Lower leg skin (tissue), 4 donors: ENCODE measurements at regions not wholly inside any gene's neighbourhood (a gene's known extent, or its start where the extent isn't known, plus 50 kb on each side); places are given as distances from the start of the nearest gene placed in this dataset.

ENCODE experiments used
- DNase-seq, 2 donors: peaks; one replicate each; pipeline ENCODE4 v3.0.0-alpha.2; 2019; ENCODE audit warnings: low spot score in 2 of 2
- H3K4me3 ChIP-seq: fragments of 200-600 bp; sonication (generic); 2 replicates; pipeline ENCODE4 v1.5.1; 2017; ENCODE audit warnings: mild to moderate bottlenecking, low read depth; ENCODE audit not compliant: poor library complexity, severe bottlenecking
- CTCF ChIP-seq, 3 donors: fragments of 450-650 bp; IDR thresholded peaks; one replicate each; pipeline ENCODE4 v1.5.1; 2016; ENCODE audit warnings: antibody characterized with exemption in 3 of 3, mild to moderate bottlenecking in 3 of 3, moderate library complexity in 2 of 3
- POLR2A ChIP-seq, 2 donors: fragments of 450-650 bp; IDR thresholded peaks; one replicate each; pipeline ENCODE4 v1.6.1; 2016 to 2017; ENCODE audit warnings: antibody characterized with exemption in 2 of 2, mild to moderate bottlenecking in 1 of 2, moderate library complexity in 1 of 2
- WGBS, 2 donors: methylation state at CpG; one replicate each; pipeline ENCODE4 v1.1.5; 2018; 5-methylcytosine and 5-hydroxymethylcytosine counted together
- intact Hi-C: fragments of 100-400 bp; cut with DNase I; formaldehyde crosslinking; loops from one replicate; pipeline ENCODE4 v1.15.0; 2023; ENCODE audit warnings: low total_unique reads

GRCh38 chr4:136731025-136731424 lies 801.3 kb downstream of the PCDH18 start:
- DNase-seq = no peak

GRCh38 chr4:136725286-136726081 lies 806.8 kb downstream of the PCDH18 start:
- TF ChIP-seq POLR2A (IDR thresholded peaks at IDR 0.05) (no peak), CTCF (IDR thresholded peaks at IDR 0.05) (no peak)
- intact Hi-C loops = no loop called here
- H3K4me3 ChIP-seq = no peak overlapping the region
- WGBS, 2 donors = 77 to 82% methylated on average over 4 of the region's 4 CpGs
- no peak for DNase-seq

More at GRCh38 chr4:136731025-136731424, 801.3 kb downstream of the PCDH18 start:
- intact Hi-C loops = no loop called here
- H3K4me3 ChIP-seq = no peak overlapping the region
- TF ChIP-seq CTCF (IDR thresholded peaks at IDR 0.05) (no peak), POLR2A (IDR thresholded peaks at IDR 0.05) (no peak)

- intact Hi-C loops = no loop called here
- H3K4me3 ChIP-seq = no peak overlapping the region
- no peak for DNase-seq
- no peak for TF ChIP-seq POLR2A (IDR thresholded peaks at IDR 0.05)
- no peak for TF ChIP-seq CTCF (IDR thresholded peaks at IDR 0.05)
- WGBS, 2 donors = 12 to 15% methylated on average over 1 of the region's 1 CpG
Measured at GRCh38 chr4:136713140-136713539, 819.2 kb downstream of the PCDH18 start.

GRCh38 chr4:136709897-136710296 lies 822.4 kb downstream of the PCDH18 start:
- no peak for DNase-seq
- intact Hi-C loops = no loop called here
- WGBS, 2 donors = 64 to 84% methylated on average over 1 of the region's 1 CpG
- no peak for TF ChIP-seq CTCF (IDR thresholded peaks at IDR 0.05)
- no peak for TF ChIP-seq POLR2A (IDR thresholded peaks at IDR 0.05)
- no peak overlapping the region for H3K4me3 ChIP-seq

- WGBS, 2 donors = 83 to 85% methylated on average over 7 of the region's 7 CpGs
- no peak for TF ChIP-seq CTCF (IDR thresholded peaks at IDR 0.05)
- no peak for TF ChIP-seq POLR2A (IDR thresholded peaks at IDR 0.05)
- H3K4me3 ChIP-seq = no peak overlapping the region
- intact Hi-C loops = no loop called here
- DNase-seq = no peak
Measured at GRCh38 chr4:136706942-136707341, 825.4 kb downstream of the PCDH18 start.

- no peak for DNase-seq
- no peak for TF ChIP-seq POLR2A (IDR thresholded peaks at IDR 0.05)
- no peak for TF ChIP-seq CTCF (IDR thresholded peaks at IDR 0.05)
- intact Hi-C loops = no loop called here
- 69 to 79% methylated on average over 3 of the region's 3 CpGs for WGBS, 2 donors
- H3K4me3 ChIP-seq = no peak overlapping the region
Measured at GRCh38 chr4:136699905-136700304, 832.4 kb downstream of the PCDH18 start.
